Natural killer cell treated with Interleukin-12 subunit alpha and Interleukin-12 subunit beta and Interleukin-15 and Interleukin-18, amount 100 ng/mL, for 72 hours (primary cell): ENCODE measurements at regions not wholly inside any gene's neighbourhood (a gene's known extent, or its start where the extent isn't known, plus 50 kb on each side); places are given as distances from the start of the nearest gene placed in this dataset.

Source experiments
- ATAC-seq, 2 donors: fragments of 150-1000 bp; cut with Tn5 transposase in 1 of 2; sonication (Bioruptor Pico), chemical (Tn5 transposase) in 1 of 2; 2 replicates each; pipeline ENCODE4 v1.10.0; 2021
- DNase-seq: peaks from one replicate; pipeline ENCODE4 v3.0.0; 2022; ENCODE audit warnings: low spot score
- H3K27ac Mint-ChIP-seq, 2 donors: 1 replicate in 1 of 2; 2 replicates in 1 of 2; pipeline ENCODE4 v1.8.0; 2022; ENCODE audit warnings: mixed read lengths in 2 of 2, mild to moderate bottlenecking in 1 of 2, moderate library complexity in 1 of 2
- H3K27me3 Mint-ChIP-seq, 2 donors: 1 replicate in 1 of 2; 2 replicates in 1 of 2; pipeline ENCODE4 v1.8.0; 2022; ENCODE audit warnings: mixed read lengths in 2 of 2
- H3K36me3 Mint-ChIP-seq: one replicate; pipeline ENCODE4 v1.8.0; 2022; ENCODE audit warnings: mixed read lengths
- H3K4me1 Mint-ChIP-seq, 2 donors: 1 replicate in 1 of 2; 2 replicates in 1 of 2; pipeline ENCODE4 v1.8.0; 2022; ENCODE audit warnings: low read depth in 2 of 2, mixed read lengths in 2 of 2, mild to moderate bottlenecking in 1 of 2
- H3K4me3 Mint-ChIP-seq: one replicate; pipeline ENCODE4 v1.8.0; 2022; ENCODE audit warnings: mixed read lengths
- H3K9me3 Mint-ChIP-seq: 2 replicates; pipeline ENCODE4 v1.8.0; 2022; ENCODE audit warnings: mixed read lengths

DNA sequence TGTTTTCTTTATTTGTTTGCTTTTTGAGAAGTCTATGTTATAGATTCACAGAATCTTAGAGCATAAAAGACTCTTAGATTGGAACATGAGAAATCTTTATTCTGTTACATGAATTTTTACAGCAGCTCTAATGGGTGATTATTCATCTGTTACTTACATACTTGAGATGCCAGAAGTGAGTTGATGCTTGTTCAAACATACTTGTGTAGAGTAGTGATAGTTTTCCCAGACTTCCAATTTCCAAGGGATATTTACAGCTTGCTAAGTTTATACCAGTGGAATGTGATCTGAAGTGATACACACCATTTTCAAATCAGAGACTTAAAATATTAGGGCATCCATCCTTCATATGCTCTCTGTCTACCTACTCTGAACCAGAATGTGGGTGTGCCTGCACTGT is 252.9 kb upstream of the SMIM31 start:
- H3K9me3 Mint-ChIP-seq = peaks cover 4% of the 10 kb centered on the region
- no peak for DNase-seq
- no peaks in the 10 kb centered on the region for H3K36me3 Mint-ChIP-seq
- no peaks in the 10 kb centered on the region for H3K4me1 Mint-ChIP-seq
- H3K27me3 Mint-ChIP-seq = no peaks in the 10 kb centered on the region
- no peak overlapping the region for H3K27ac Mint-ChIP-seq
- ATAC-seq = no peak
- H3K4me3 Mint-ChIP-seq = no peak overlapping the region

DNA sequence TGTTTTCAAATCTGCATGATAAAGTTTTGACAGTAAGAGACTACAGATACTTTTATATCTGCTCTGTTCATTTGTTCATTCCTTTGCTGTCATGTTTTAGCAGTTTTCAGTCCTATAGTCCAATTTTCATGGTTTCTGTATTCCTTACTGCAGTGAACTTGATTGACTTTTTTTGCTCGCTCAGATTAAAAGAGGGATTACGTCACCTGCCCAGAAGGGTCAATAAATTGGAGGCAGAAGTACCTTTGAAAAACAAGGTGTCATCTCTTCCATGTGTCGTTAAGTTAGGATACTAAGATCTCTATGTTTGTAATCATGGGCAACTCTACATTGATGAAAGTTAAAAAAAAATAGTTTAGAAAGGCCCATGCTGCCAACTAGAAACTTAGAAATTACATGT is 250.1 kb upstream of the SMIM31 start:
- ATAC-seq (no peak), DNase-seq (no peak)
- no peaks in the 10 kb centered on the region for H3K36me3 Mint-ChIP-seq
- no peak overlapping the region for H3K27ac Mint-ChIP-seq
- H3K4me1 Mint-ChIP-seq = no peaks in the 10 kb centered on the region
- H3K4me3 Mint-ChIP-seq = no peak overlapping the region
- peaks cover 2% of the 10 kb centered on the region for H3K9me3 Mint-ChIP-seq
- no peaks in the 10 kb centered on the region for H3K27me3 Mint-ChIP-seq

DNA sequence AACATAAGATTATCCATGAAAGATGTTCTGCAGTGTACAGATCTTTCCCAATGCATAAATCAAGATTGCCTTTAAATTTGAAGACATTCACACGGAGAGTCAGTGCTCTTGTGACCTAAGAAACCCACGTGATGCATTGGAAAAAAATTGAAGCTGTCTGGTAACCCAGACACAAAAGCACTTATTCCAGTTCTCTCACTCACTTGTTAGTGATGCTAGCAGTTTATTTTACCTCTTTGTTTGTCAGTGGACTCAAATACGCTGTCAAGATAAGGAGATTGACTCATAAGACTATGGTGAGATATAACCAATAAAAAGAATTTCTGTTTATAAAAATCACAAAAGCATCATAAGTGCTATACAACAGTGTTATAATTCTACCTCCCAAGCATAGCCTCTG is 245.8 kb upstream of the SMIM31 start:
- Mint-ChIP-seq H3K4me1 (no peaks in the 10 kb centered on the region), H3K4me3 (no peak overlapping the region), H3K27me3 (no peaks in the 10 kb centered on the region)

DNA sequence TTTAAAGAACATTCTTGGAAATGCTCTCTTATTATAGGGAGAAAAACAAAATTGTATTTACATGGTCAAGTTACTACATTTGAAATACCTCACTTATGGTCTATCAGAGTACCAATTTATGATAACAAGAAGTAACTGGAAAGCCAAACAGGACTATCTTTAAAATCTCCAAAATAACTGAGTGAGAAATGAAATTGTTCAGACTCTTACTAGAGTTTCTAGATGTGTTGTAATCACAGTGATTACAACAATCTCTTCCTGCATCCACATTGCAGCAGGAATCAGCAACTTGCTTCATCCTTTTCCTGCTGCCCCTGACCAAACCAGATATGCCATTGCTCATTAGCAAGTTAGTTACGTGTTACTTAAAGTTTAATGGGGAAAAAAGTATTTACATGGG is 245.2 kb upstream of the SMIM31 start:
- DNase-seq (no peak), ATAC-seq (no peak)
- no peaks in the 10 kb centered on the region for H3K36me3 Mint-ChIP-seq
- H3K27me3 Mint-ChIP-seq = no peaks in the 10 kb centered on the region
- H3K4me1 Mint-ChIP-seq = no peaks in the 10 kb centered on the region
- peaks cover 9% of the 10 kb centered on the region for H3K9me3 Mint-ChIP-seq
- H3K4me3 Mint-ChIP-seq = no peak overlapping the region
- H3K27ac Mint-ChIP-seq = no peak overlapping the region

More for the DNA sequence above, 245.8 kb upstream of the SMIM31 start:
- DNase-seq (no peak), ATAC-seq (no peak)
- no peak overlapping the region for H3K27ac Mint-ChIP-seq
- H3K36me3 Mint-ChIP-seq = no peaks in the 10 kb centered on the region
- H3K9me3 Mint-ChIP-seq = peaks cover 5% of the 10 kb centered on the region

DNA sequence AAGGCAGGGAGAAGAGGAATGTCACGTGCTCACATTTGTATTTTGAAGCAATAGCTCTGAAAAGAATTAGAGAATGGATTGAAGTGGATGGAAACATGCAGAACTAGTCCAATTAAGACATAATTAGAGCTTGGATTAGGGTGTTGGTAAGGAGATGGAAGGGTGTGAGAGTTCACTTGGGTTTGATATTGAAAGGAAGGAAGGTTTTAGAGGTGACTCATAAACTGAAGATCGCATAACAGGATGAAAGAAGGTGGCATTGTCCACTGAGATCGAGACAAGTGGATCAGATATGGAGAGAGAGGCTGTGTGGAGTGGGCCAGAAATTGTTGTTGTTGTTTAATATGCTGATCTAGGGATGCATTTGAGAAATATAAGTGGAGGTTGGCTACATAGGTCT is 244.0 kb upstream of the SMIM31 start:
- H3K4me1 Mint-ChIP-seq = no peaks in the 10 kb centered on the region
- no peak overlapping the region for H3K27ac Mint-ChIP-seq
- no peaks in the 10 kb centered on the region for H3K36me3 Mint-ChIP-seq
- ATAC-seq = no peak
- H3K9me3 Mint-ChIP-seq = peaks cover 12% of the 10 kb centered on the region
- no peak for DNase-seq
- H3K4me3 Mint-ChIP-seq = no peak overlapping the region
- H3K27me3 Mint-ChIP-seq = no peaks in the 10 kb centered on the region

DNA sequence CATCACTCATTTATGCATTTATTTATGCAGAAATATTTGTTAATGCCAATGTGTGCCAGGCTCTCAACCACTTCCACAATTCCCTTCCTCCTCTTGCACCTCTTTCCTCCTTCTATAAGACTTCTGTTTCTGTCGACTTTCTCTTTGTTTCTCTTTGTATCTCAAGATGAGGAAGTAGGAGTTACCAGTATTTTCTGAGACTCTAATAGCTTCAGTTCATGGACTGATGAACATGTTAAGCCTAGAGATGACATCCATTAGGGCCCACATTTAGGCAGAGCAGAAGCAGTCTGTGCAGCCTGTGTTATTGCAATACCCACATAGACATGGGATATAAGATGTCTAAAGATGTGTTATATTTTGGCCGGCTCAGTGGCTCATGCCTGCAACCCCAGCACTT is 241.8 kb upstream of the SMIM31 start:
- H3K9me3 Mint-ChIP-seq = peaks cover 11% of the 10 kb centered on the region
- no peak overlapping the region for H3K27ac Mint-ChIP-seq
- ATAC-seq (no peak), DNase-seq (no peak)
- H3K4me3 Mint-ChIP-seq = no peak overlapping the region
- no peaks in the 10 kb centered on the region for H3K4me1 Mint-ChIP-seq
- H3K27me3 Mint-ChIP-seq = no peaks in the 10 kb centered on the region
- H3K36me3 Mint-ChIP-seq = no peaks in the 10 kb centered on the region

DNA sequence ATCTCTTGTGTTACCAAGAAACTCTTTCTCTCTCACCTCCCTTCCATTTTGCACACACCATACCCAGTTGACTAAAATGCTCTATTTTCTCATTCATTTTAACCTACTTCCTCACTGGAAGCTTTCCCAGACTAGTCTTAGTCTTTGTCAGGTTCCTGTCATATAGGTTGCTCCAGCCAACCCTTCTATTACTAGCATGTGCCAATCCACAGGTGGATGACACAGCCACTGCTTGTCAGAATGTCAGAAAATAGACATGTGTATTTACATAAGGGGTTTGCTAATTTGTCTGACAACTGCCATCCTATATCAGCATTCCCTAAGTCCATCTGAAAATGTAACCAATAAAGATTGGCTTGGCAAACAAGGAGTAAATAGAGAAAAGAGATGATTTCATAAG is 239.2 kb upstream of the SMIM31 start:
- Mint-ChIP-seq H3K27me3 (no peaks in the 10 kb centered on the region), H3K4me1 (no peaks in the 10 kb centered on the region), H3K27ac (no peak overlapping the region), H3K36me3 (no peaks in the 10 kb centered on the region), H3K9me3 (peaks cover 13% of the 10 kb centered on the region), H3K4me3 (no peak overlapping the region)
- ATAC-seq (no peak), DNase-seq (no peak)

DNA sequence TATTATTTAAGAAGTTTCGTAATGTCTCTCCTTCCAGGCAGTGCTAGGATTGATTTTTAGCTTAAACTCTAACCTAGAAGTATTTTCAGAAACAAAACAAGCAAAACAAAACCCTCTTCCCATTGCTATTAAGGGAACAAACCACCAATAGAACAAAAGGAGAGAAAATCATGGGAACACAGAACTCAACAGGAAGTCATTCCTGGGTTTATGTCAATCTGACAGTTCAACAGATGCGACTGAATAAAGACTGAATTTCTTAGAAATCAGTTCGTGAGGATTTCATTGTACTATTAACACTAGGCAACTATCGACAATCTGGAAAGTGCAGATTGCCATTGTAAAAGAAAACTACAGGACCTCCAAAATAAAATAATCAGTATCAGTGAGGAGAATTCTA is 229.1 kb upstream of the SMIM31 start:
- no peak overlapping the region for H3K4me3 Mint-ChIP-seq
- H3K36me3 Mint-ChIP-seq = no peaks in the 10 kb centered on the region
- H3K4me1 Mint-ChIP-seq = no peaks in the 10 kb centered on the region
- DNase-seq (no peak), ATAC-seq (no peak)
- no peaks in the 10 kb centered on the region for H3K27me3 Mint-ChIP-seq
- H3K27ac Mint-ChIP-seq = no peak overlapping the region
- H3K9me3 Mint-ChIP-seq = peaks cover 10% of the 10 kb centered on the region

DNA sequence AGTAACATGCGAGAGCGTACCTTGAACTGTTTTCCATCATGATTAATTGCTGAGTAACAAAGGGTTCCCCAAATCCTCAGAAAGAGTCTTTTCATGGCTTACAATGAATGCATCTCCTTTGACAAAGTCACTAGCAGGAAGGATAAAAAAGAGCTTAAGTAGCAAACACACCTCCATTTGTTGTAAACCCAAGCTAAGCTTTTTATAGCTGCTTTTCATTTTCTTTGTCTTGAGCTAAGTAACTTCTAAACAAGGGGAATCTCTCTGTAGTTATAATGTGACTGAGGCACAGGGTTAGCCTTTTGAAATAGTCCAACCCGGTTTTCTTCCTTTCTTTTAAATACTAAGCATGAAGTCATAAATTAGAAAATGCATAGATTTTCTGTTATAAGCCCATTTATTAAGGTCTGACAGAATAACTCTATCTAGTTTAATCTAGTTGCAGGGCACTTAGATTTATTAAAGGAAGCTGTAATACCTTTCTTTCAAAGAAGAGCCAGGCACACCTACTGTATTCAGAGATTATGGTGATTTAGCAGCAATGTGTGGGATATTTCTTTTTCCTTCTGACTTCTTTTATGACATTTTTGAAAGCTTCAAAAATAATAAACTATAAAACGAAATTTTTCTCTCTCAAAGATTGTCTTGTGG is 226.9 kb upstream of the SMIM31 start:
- Mint-ChIP-seq H3K4me1 (no peaks in the 10 kb centered on the region), H3K4me3 (no peak overlapping the region), H3K9me3 (peaks cover 22% of the 10 kb centered on the region), H3K36me3 (no peaks in the 10 kb centered on the region), H3K27ac (no peak overlapping the region), H3K27me3 (no peaks in the 10 kb centered on the region)
- DNase-seq (no peak), ATAC-seq (no peak)

DNA sequence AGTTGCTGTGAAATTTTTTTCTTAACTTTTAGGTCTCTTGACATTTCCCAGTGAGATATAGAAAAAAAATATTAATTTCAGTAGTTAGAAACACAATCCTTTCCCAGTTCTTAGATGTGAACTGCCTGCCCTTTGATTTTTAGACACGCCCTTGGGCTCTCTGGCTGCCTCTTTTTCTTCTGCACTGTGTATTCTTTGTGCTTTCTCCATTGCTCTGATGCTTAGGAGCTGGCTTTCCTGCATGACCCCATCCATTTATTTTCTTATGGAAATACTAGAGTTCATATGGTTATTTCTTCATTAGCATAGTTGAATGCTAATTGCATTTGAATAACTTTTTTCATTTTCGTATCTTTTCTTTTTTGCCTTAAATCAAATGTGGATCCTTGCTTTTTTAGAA is 224.9 kb upstream of the SMIM31 start:
- Mint-ChIP-seq H3K9me3 (peaks cover 14% of the 10 kb centered on the region), H3K4me1 (no peaks in the 10 kb centered on the region), H3K4me3 (no peak overlapping the region), H3K36me3 (no peaks in the 10 kb centered on the region), H3K27ac (no peak overlapping the region), H3K27me3 (no peaks in the 10 kb centered on the region)
- ATAC-seq = no peak
- no peak for DNase-seq

DNA sequence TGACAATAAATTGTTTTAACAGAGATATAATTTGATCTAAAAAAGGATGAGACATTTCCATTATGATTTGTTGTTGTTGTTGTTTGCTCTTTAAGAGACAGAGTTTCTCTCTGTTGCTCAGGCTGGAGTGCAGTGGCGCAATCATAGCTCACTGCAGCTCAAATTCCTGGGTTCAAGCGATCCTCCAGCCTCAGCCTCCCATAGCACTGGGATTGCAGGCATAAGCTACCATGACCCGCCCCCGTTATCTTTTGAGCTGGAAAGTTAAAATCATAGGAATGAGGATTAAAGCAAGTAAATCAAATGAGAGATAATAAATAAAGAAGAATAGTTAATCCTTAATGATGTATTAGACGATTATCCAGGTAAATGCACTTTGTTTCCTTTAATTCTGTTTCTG is 224.4 kb upstream of the SMIM31 start:
- H3K27ac Mint-ChIP-seq = no peak overlapping the region
- H3K27me3 Mint-ChIP-seq = no peaks in the 10 kb centered on the region
- no peaks in the 10 kb centered on the region for H3K36me3 Mint-ChIP-seq
- no peak overlapping the region for H3K4me3 Mint-ChIP-seq
- peaks cover 14% of the 10 kb centered on the region for H3K9me3 Mint-ChIP-seq
- ATAC-seq = no peak
- no peak for DNase-seq
- no peaks in the 10 kb centered on the region for H3K4me1 Mint-ChIP-seq

DNA sequence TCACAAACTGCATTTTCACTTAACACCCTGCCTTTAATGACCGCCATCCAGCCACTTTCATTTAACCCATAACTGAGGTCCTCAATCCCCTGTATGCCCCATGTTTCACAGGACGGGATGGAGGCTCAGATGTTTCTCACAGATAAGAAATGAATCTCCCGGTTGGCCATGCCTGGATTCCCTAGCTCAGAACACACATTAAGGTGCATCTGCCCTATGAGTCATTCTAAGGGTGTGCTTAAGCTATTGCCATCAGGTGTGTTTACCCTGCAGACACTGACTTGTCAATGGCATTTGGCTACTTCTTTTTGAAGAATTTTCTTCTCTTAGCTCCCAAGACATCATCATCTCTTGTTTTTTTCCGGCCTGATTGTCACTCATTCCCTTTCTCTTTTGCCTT is 222.6 kb upstream of the SMIM31 start:
- no peaks in the 10 kb centered on the region for H3K27me3 Mint-ChIP-seq
- no peaks in the 10 kb centered on the region for H3K4me1 Mint-ChIP-seq
- peaks cover 20% of the 10 kb centered on the region for H3K9me3 Mint-ChIP-seq
- no peak overlapping the region for H3K27ac Mint-ChIP-seq
- no peak for DNase-seq
- no peak overlapping the region for H3K4me3 Mint-ChIP-seq
- H3K36me3 Mint-ChIP-seq = no peaks in the 10 kb centered on the region
- no peak for ATAC-seq

DNA sequence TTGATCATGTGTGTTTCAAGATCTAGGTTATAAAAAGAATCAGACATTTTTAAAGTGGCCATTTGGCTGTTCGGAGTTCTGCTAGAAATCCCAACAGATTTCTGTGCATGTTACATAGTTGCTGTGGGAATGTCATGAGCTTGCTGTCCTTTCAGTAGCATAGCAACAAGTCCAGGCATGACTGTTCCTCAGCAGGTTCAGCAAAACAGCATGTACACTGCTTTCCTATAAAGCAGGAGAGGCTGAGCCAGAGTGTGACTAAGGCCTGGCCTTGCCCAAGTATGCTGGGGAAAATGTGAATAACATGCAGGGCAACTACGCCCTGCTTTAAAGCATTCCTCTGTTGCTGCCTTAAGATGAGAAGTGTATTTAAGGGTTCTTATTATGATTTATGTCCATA is 217.1 kb upstream of the SMIM31 start:
- peaks cover 17% of the 10 kb centered on the region for H3K9me3 Mint-ChIP-seq
- H3K27ac Mint-ChIP-seq = no peak overlapping the region

DNA sequence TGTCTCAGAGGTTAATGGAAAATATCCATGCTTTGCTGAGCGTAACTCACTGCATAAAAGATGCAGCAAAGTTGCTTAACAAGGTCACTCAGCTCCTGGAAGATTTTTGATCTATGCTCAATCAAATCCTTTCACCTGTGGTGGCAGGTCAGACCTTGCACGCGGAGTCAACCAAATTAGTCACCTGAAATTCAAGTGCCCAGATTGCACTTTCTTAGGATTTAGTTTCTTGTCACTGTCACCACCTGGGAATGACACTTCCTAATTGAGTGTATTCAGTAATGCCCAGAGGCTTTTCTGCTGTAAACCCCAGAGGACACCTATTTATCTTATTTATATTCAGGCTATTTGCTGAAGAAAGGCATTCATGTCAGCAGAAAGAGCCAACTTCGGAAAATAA is 215.8 kb upstream of the SMIM31 start:
- no peak overlapping the region for H3K4me3 Mint-ChIP-seq
- ATAC-seq (no peak), DNase-seq (no peak)
- peaks cover 16% of the 10 kb centered on the region for H3K9me3 Mint-ChIP-seq
- no peaks in the 10 kb centered on the region for H3K27me3 Mint-ChIP-seq
- no peak overlapping the region for H3K27ac Mint-ChIP-seq
- H3K36me3 Mint-ChIP-seq = no peaks in the 10 kb centered on the region
- no peaks in the 10 kb centered on the region for H3K4me1 Mint-ChIP-seq

More for the DNA sequence above, 217.1 kb upstream of the SMIM31 start:
- Mint-ChIP-seq H3K36me3 (no peaks in the 10 kb centered on the region), H3K4me1 (no peaks in the 10 kb centered on the region), H3K4me3 (no peak overlapping the region), H3K27me3 (no peaks in the 10 kb centered on the region)
- DNase-seq (no peak), ATAC-seq (no peak)

DNA sequence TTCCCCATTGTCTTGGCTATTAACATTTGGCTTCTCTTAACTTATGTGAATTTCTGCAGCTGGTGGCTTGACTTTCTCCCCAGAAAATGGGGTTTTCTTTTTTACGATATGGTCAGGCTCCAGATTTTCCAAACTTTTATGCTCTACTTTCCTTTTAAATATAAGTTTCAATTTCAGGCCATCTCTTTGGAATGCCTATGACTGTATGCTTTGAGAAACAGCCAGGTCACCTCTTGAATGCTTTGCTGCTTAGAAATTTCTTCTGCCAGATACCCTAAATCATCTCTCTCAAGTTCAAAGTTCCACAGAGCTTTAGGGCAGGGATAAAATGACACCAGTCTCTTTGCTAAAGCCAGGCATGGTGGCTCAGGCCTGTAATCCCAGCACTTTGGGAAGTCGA is 212.9 kb upstream of the SMIM31 start:
- peaks cover 12% of the 10 kb centered on the region for H3K9me3 Mint-ChIP-seq
- no peak for ATAC-seq
- no peak for DNase-seq
- no peak overlapping the region for H3K4me3 Mint-ChIP-seq
- no peaks in the 10 kb centered on the region for H3K27me3 Mint-ChIP-seq
- no peaks in the 10 kb centered on the region for H3K36me3 Mint-ChIP-seq
- no peaks in the 10 kb centered on the region for H3K4me1 Mint-ChIP-seq
- H3K27ac Mint-ChIP-seq = no peak overlapping the region
